Astrocyte (in vitro differentiated cells and primary cell): ENCODE measurements at regions not wholly inside any gene's neighbourhood (a gene's known extent, or its start where the extent isn't known, plus 50 kb on each side); places are given as distances from the start of the nearest gene placed in this dataset.

Experiments
- CTCF ChIP-seq: IDR thresholded peaks from 2 replicates; pipeline ENCODE4 v1.5.1; 2011; ENCODE audit warnings: low read depth, mild to moderate bottlenecking, inconsistent platforms, low read length, moderate library complexity; ENCODE audit not compliant: insufficient read depth
- EZH2 ChIP-seq: IDR thresholded peaks from 2 replicates; pipeline ENCODE4 v1.6.1; 2012; ENCODE audit warnings: mild to moderate bottlenecking, low read length, inconsistent platforms; ENCODE audit not compliant: insufficient read depth

- TF ChIP-seq CTCF (no peak), EZH2 (no peak)
These were observed 83.9 kb downstream of the RAMP3 start for GRCh38 chr7:45241339-45242109.
